Endodermal cell (in vitro differentiated cells): ENCODE measurements at regions not wholly inside any gene's neighbourhood (a gene's known extent, or its start where the extent isn't known, plus 50 kb on each side); places are given as distances from the start of the nearest gene placed in this dataset.

Experiments
- DNase-seq: peaks from one replicate; pipeline ENCODE4 v3.0.0-alpha.2; 2017
- H3K27ac ChIP-seq: 2 replicates; pipeline ENCODE4 v1.5.1; 2013; ENCODE audit warnings: mild to moderate bottlenecking, low read depth, low read length, moderate library complexity
- H3K27me3 ChIP-seq: 2 replicates; pipeline ENCODE4 v1.6.1; 2013; ENCODE audit warnings: mild to moderate bottlenecking, low read length, moderate library complexity; ENCODE audit not compliant: insufficient read depth, control insufficient read depth, poor library complexity, severe bottlenecking
- H3K36me3 ChIP-seq: 2 replicates; pipeline ENCODE4 v1.7.0; 2013; ENCODE audit warnings: mild to moderate bottlenecking, low read length, moderate library complexity; ENCODE audit not compliant: control insufficient read depth, insufficient read depth
- H3K4me1 ChIP-seq: one replicate; pipeline ENCODE4 v1.7.0; 2013; ENCODE audit warnings: low read length; ENCODE audit not compliant: control insufficient read depth, insufficient read depth
- H3K4me3 ChIP-seq: 2 replicates; pipeline ENCODE4 v1.5.1; 2013; ENCODE audit warnings: mild to moderate bottlenecking, low read length, moderate library complexity
- H3K9ac ChIP-seq: 2 replicates; pipeline ENCODE4 v1.6.1; 2013; ENCODE audit warnings: mild to moderate bottlenecking, low read length, moderate library complexity; ENCODE audit not compliant: poor library complexity, severe bottlenecking; ENCODE audit errors: extremely low read depth
- H3K9me3 ChIP-seq: 2 replicates; pipeline ENCODE4 v1.6.1; 2013; ENCODE audit warnings: mild to moderate bottlenecking, low read length, moderate library complexity; ENCODE audit not compliant: control insufficient read depth
- H3K27ac Mint-ChIP-seq: 2 replicates; pipeline ENCODE4 v1.8.0; 2020; ENCODE audit warnings: mixed read lengths
- H3K27me3 Mint-ChIP-seq: 2 replicates; pipeline ENCODE4 v1.8.0; 2021; ENCODE audit warnings: mild to moderate bottlenecking, mixed read lengths; ENCODE audit not compliant: insufficient read depth
- H3K36me3 Mint-ChIP-seq: 2 replicates; pipeline ENCODE4 v1.8.0; 2020; ENCODE audit warnings: low read depth, mixed read lengths
- H3K4me1 Mint-ChIP-seq: 2 replicates; pipeline ENCODE4 v1.8.0; 2020; ENCODE audit warnings: mixed read lengths
- H3K4me3 Mint-ChIP-seq: 2 replicates; pipeline ENCODE4 v1.8.0; 2020; ENCODE audit warnings: mild to moderate bottlenecking, moderate library complexity, mixed read lengths
- H3K9me3 Mint-ChIP-seq: 2 replicates; pipeline ENCODE4 v1.8.0; 2020; ENCODE audit warnings: mild to moderate bottlenecking, mixed read lengths
- WGBS, 2 experiments: methylation state at CpG; one replicate each; pipeline versions ENCODE4 v1.1.5 to v1.1.7; 2013; ENCODE audit warnings: missing lambda C conversion rate in 2 of 2, mixed read lengths in 1 of 2; ENCODE audit not compliant: insufficient coverage in 1 of 2, insufficient read length in 1 of 2; 5-methylcytosine and 5-hydroxymethylcytosine counted together
- TF ChIP-seq, protein P1 (sequence below): fragments of 200-600 bp; sonication (generic); conservative IDR thresholded peaks from 2 replicates; pipeline ENCODE4 v1.5.0; 2021; ENCODE audit warnings: antibody characterized with exemption, mild to moderate bottlenecking

DNA sequence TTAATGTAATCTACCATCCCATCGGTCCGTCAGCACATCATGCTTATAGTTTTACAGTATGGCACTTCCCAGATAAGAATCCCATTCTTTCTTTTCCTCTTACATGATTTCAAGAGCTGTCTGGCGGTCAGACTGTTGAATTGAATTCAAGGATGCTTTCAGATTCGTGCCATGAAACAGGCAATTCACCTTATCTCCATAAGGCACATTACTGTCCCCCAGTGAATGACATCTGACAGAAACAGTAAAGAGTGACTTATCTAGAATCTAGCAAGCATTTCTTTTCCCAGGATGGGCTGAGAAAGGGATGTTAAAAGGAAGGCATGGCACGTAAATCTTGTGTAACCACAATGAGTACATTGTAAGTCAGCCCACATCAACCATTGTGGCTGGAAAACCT lies 61.1 kb upstream of the SEM1 start:
- Mint-ChIP-seq H3K27me3 (peaks cover 5% of the 10 kb centered on the region), H3K9me3 (no peaks in the 10 kb centered on the region), H3K27ac (no peak overlapping the region), H3K4me1 (no peaks in the 10 kb centered on the region), H3K4me3 (no peak overlapping the region), H3K36me3 (no peaks in the 10 kb centered on the region)
- no peak overlapping the region for H3K27ac ChIP-seq
- H3K4me1 ChIP-seq, result no peaks in the 10 kb centered on the region
- no peak overlapping the region for H3K9ac ChIP-seq
- no peak overlapping the region for H3K4me3 ChIP-seq
- 93 to 94% methylated on average over 4 to 5 of the region's 5 CpGs for WGBS, 2 experiments
- TF ChIP-seq, protein P1, sequence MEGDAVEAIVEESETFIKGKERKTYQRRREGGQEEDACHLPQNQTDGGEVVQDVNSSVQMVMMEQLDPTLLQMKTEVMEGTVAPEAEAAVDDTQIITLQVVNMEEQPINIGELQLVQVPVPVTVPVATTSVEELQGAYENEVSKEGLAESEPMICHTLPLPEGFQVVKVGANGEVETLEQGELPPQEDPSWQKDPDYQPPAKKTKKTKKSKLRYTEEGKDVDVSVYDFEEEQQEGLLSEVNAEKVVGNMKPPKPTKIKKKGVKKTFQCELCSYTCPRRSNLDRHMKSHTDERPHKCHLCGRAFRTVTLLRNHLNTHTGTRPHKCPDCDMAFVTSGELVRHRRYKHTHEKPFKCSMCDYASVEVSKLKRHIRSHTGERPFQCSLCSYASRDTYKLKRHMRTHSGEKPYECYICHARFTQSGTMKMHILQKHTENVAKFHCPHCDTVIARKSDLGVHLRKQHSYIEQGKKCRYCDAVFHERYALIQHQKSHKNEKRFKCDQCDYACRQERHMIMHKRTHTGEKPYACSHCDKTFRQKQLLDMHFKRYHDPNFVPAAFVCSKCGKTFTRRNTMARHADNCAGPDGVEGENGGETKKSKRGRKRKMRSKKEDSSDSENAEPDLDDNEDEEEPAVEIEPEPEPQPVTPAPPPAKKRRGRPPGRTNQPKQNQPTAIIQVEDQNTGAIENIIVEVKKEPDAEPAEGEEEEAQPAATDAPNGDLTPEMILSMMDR, result no peak
- H3K9me3 ChIP-seq, result no peaks in the 10 kb centered on the region
- no peak for DNase-seq
- no peaks in the 10 kb centered on the region for H3K27me3 ChIP-seq
- H3K36me3 ChIP-seq, result no peaks in the 10 kb centered on the region

DNA sequence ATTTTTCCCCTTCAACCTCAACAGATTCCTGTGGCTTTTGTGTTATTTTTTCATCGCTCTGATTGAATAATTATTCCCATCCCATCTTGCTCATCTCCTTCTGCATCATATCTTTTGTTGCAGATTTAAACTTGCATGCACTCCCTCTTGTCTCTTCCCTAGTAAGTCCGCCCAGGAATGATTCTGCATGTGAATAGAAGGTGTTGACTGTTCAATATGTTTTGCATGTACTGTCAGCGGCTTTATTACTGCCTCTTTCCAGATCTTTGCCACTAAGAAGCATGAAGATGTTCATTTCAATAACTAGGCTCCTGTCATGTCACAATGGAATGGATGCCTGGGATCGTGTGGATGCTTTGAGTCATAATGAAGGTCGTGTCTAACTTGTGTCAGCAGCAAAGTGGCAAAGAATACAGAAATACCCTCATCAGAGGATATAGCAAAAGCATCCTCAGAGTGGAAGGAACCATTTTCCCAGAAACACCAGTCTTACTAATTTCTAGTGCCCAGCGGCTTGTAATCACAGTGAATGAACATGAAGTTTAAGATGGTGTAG lies 62.6 kb upstream of the SEM1 start:
- H3K9ac ChIP-seq, result no peak overlapping the region
- TF ChIP-seq, protein P1, result no peak

GRCh38 chr7:96773483-96773882 lies 63.8 kb upstream of the SEM1 start:
- Mint-ChIP-seq H3K36me3 (no peaks in the 10 kb centered on the region), H3K9me3 (no peaks in the 10 kb centered on the region), H3K4me1 (no peaks in the 10 kb centered on the region), H3K4me3 (no peak overlapping the region), H3K27ac (no peak overlapping the region), H3K27me3 (peaks cover 5% of the 10 kb centered on the region)
- no peaks in the 10 kb centered on the region for H3K4me1 ChIP-seq
- H3K9me3 ChIP-seq, result no peaks in the 10 kb centered on the region
- H3K27me3 ChIP-seq, result no peaks in the 10 kb centered on the region
- H3K9ac ChIP-seq, result no peak overlapping the region
- no peak overlapping the region for H3K4me3 ChIP-seq
- H3K27ac ChIP-seq, result no peak overlapping the region
- 67% methylated on average over 1 of the region's 1 CpG; no CpG with 5 or more reads in 1 of the 2 experiments for WGBS, 2 experiments
- TF ChIP-seq, protein P1, result no peak
- DNase-seq, result no peak
- H3K36me3 ChIP-seq, result no peaks in the 10 kb centered on the region

More for the DNA sequence above, 62.6 kb upstream of the SEM1 start:
- Histone ChIP-seq H3K9me3 (no peaks in the 10 kb centered on the region), H3K4me1 (no peaks in the 10 kb centered on the region), H3K4me3 (no peak overlapping the region), H3K27ac (no peak overlapping the region), H3K27me3 (no peaks in the 10 kb centered on the region), H3K36me3 (no peaks in the 10 kb centered on the region)
- Mint-ChIP-seq H3K27me3 (peaks cover 5% of the 10 kb centered on the region), H3K27ac (no peak overlapping the region), H3K4me3 (no peak overlapping the region), H3K36me3 (no peaks in the 10 kb centered on the region), H3K9me3 (no peaks in the 10 kb centered on the region), H3K4me1 (no peaks in the 10 kb centered on the region)
- whole genome bisulfite sequencing, 2 experiments, result 85 to 86% methylated on average over 5 to 6 of the region's 6 CpGs
- no peak for DNase-seq
